GM18909 (cell line): ENCODE measurements at regions not wholly inside any gene's neighbourhood (a gene's known extent, or its start where the extent isn't known, plus 50 kb on each side); places are given as distances from the start of the nearest gene placed in this dataset.
A peak's percentile ranks its signal among the peaks of the same experiment; 100 is the strongest.

Experiments
- ATAC-seq: cut with Tn5 transposase; IDR thresholded peaks from one replicate; pipeline ENCODE4 v1.9.1; 2021; ENCODE audit warnings: mild to moderate bottlenecking; ENCODE audit not compliant: unreplicated experiment, poor library complexity

DNA sequence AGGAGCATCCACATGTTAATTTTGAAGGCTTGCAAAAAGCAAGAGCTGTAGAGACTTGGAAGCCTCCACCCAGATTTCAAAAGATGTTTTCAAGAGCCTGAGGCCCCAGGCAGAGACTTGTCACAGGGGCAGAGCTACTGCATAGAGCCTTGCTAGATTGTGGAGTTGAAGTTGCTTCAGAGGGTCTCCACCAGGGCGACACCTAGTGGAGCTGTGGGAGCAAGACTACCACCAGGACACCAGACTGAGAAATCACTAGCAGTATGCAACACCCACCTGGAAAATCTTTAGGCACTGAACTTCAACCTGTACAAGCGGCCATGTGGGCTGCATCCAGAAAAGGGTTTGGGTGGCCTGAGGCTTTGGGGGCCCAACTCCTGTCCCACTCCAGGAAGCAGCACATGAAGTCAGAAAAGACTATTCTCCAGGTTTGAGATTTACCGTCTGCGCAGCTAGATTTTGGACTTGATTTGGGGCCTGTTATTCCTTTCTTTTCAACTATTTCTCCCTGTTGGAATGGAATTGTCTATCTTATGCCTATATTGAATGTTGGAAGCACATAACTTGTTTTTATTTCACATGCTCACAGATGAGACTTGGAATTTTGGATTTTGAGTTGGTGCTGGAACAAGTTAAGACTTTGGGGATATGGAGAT, 508.6 kb downstream of the FLRT2 start:
- ATAC-seq, result peak; percentile 90

DNA sequence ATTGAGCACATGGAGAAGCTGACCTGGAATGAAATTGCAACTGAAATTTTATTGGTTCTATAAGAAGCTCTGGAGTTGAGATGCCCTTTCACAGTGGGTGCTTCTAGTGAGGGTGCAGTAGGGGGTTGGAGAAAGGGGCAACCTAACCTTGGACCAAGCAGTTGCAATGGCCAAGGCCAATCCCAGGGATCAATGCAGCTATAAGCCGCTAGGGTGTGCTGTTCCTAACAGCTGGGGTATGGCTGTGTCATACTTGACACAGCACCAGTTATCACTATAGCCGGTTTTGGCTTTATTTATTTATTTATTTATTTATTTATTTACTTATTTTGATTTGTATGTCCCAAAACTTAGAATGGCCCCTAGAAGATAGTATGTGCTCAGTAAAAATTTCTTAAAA, 505.9 kb downstream of the FLRT2 start:
- peak; percentile 82 for ATAC-seq

DNA sequence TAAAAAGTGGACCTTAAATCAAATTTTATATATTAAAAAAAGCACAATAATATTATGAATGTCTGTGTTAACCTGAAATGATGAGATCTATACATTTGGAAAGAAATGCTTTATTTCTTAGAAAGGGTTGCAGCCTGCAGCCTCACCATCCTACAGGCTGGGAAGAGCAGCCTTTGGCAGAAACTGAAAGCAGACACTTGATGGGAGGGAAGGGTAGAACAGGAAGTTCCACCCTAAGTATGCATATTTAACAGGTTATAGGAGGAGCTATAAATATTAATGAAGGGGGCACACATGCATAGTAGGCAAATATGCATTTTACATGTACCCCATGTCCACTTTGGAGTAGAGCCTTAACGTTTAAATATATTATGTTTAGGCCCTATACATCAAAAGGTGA, 498.0 kb downstream of the FLRT2 start:
- no peak for ATAC-seq

DNA sequence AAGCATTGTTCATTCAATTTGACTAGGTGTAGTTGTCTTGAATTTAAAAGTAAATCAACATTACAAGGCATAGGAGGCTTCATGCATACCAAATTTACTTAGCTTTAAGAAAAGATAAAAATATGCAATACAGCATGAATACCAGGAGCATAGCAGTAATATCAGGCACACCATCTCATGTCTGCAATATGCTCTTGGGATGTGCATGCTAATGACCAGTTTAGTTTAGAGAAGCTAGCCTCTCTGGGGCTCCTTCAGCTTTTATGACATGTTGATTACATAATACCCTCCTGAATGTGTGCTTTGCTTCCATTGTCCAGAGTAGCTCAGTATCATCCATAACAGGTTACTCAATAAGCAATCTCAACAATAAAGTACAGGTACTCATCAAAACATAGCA, 497.2 kb downstream of the FLRT2 start:
- ATAC-seq, result no peak

DNA sequence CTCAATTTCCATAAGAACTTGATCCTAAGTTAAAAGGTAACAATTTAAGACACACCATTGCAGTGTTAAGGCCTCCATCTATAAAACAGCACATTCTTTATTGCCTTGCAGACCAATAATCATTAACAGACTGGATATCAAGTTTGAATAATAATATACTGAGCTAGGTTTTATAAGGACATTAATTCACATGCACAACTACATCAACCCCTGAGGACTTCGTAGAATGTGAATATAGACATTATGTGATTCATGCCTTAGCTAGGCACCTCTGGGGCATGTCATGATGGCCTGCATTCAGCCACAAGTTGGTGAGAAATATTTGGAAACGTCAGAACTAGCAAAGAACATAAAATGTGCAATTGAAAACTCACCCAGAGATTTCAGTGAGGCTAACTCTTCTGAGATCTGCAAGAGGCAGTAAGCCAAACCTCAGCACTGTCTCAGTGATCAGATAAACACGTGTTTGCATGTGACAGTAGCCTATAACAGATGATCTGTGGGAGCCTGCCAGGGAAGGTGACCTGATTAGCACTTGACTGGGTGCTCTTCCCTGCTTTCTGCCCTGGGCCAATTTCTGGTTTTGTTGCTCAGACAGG, 492.2 kb downstream of the FLRT2 start:
- no peak for ATAC-seq

DNA sequence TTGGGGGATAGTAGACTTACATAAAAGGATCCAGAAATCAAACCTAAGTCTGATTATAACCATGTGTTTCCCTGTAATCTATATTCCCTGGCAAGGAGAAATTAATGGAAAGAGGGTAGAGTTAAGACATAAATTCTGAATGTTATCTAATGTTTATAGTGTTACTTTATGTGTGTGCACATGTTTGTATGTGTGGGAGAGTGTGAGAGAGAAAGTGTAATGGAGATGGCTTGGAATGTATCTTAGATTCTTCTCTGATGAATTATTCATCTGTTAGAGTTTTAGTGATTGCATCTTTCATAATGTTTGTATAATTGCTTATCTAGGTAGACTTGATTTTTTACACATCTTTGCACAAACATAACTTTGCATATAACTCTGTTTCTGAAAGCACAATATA, 490.9 kb downstream of the FLRT2 start:
- no peak for ATAC-seq

DNA sequence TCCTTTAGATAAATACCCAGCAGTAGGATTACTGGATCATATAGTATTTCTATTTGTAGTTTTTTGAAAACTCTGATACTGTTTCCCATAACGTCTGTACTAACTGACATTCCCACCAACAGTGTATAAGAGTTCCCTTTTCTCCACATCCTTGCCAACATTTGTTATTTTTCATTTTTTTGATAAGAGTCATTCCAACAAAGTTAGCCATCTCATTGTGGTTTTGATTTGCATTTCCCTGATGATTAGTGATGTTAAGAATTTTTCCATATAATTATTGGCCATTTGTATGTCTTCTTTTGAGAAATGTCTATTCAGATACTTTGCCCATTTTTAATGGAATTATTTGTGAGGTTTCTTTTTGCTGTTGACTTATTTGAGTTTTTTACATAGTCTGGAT, 486.0 kb downstream of the FLRT2 start:
- ATAC-seq, result no peak

DNA sequence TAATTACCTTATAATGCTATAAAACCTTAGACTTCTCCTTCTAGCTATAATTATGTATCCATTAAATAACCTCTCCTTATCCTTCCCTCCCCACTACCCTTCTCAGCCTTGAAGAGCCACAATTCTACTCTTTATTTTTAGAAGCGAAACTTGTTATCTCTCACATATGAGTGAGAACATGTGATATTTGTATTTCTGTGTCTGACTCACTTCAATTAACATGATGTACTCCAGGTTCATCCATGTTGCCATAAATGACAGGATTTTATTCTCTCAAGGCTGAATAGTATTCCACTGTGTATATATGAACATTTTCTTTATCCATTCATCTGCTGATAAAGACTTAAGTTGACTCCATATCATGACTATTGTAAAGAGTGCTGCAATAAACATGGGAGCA, 485.6 kb downstream of the FLRT2 start:
- ATAC-seq, result no peak

DNA sequence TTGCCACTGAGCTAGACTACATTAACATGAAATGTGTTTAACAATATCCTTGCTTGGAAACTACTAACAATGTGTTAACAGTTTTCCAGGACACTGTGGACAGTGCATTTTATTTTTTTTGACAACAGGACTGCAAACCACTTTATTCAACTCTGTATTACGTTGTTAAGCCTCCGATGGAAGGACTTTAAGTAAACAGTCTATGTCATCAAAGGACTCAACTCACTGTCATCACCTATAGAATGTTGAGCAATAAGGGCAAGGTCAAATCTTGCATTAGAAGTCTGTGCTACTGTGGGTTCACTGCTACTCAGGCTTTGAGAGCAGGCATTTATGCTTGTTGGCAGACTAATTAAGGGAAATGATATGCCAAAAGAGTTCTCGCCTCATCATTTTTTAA, 483.7 kb downstream of the FLRT2 start:
- ATAC-seq, result no peak

DNA sequence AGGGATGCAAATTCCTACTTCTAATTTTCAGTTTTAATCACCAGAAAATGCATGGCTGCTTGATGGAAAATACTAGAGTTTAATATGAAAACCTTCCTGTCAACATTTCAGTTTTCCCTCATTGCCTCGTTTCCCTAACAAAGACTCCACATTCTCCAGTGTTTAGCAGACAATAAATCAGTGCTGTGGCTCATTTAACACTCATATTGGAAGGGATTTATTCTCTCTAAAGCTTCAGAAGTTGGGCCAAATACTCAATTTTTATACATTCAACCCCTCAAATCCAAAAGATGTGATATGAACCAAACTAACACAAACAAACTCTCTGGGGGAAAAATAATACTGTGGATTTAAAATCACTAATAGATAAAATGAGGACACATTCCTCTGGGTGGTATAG, 482.5 kb downstream of the FLRT2 start:
- ATAC-seq, result no peak

DNA sequence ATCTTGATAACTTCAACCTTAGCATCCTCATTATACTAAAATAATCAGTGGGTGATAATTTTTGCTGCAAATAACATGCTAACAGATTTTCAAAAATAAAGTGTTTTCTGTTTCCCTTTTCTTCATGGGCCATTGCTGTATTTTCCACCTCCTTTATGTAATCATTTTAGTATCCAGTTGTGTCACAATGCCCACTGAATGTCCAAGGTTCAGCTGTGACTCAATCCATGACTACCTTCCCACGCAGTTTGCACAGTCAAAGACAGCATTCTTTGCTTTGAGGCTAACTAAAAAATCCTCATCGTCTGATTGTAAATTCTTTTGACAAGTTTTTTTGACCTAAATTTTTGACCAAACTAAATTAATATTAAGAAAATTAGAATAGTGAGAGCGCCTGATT, 474.1 kb downstream of the FLRT2 start:
- ATAC-seq, result no peak

DNA sequence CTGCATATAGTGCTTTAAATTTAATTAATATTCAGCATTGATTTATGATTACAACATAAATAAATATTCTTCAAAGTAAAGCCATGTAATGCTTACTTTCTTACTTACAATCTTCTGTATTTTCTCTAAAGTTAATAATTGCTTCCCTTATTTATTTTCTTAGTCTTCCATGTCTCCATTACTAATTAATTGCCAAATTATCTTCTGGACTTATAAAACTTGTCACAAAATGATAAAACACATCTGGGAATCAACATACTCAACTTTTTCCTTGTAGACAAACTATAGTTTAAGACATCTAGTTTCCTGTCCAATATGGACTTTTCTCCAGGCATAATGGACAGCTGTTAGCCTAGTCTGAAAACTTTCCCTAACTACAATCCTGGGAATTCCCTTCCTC, 466.6 kb downstream of the FLRT2 start:
- no peak for ATAC-seq

DNA sequence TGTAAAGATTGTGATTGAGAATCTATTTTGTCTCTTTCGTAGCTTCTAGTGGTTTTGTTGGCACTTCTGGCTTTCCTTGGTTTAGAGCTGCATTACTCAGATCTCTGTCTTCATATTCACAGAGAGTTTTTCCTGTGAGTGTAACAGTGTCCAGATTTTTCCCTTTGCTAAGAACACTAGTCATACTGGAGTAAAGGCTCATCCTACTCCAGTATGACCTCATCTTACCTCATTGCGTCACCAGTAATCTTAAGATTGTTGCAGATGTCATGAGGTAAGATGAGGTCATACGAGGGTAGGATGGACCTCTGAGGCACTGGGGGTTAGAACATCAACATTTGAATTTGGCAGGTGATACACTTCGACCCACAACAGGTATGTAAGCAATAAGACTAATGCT, 461.2 kb downstream of the FLRT2 start:
- ATAC-seq, result no peak

DNA sequence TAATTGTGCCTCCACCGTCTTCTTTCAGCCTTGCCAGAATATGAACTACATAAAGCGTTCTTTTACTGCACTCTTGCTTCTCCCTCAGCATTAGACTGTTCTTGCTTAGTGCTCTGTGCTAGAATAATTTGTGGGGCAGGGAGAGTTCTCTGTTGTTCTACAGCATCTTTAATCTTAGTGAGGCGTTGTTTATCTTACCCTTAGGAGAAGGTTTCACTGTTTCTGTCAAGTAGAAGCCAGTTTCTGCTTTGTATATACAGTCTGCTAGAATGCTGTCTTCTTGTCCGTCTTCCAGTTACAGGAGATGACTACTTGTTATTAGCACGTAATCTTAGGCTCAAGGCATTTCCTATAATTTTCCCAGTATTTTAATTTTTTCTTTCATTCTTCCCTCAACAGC, 458.0 kb downstream of the FLRT2 start:
- ATAC-seq, result no peak

DNA sequence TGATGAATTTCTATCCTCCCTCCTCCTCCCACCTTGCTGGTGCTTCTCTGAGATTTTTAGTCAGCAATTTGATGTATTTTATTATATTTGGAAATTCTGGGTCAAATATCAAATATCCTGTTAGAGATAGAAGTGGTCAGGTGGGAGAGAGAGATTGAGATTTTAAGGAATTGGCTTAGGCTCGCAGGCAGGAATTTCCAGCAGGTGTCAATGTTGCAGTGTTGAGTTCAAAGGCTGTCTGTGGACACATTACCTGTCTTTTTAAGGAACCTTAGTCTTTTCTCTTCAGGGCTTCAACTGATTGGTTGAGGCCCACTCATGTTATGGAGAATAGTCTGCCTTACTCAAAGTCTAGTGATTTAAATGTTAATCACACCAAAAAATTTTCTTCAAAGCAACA, 457.3 kb downstream of the FLRT2 start:
- ATAC-seq, result no peak

DNA sequence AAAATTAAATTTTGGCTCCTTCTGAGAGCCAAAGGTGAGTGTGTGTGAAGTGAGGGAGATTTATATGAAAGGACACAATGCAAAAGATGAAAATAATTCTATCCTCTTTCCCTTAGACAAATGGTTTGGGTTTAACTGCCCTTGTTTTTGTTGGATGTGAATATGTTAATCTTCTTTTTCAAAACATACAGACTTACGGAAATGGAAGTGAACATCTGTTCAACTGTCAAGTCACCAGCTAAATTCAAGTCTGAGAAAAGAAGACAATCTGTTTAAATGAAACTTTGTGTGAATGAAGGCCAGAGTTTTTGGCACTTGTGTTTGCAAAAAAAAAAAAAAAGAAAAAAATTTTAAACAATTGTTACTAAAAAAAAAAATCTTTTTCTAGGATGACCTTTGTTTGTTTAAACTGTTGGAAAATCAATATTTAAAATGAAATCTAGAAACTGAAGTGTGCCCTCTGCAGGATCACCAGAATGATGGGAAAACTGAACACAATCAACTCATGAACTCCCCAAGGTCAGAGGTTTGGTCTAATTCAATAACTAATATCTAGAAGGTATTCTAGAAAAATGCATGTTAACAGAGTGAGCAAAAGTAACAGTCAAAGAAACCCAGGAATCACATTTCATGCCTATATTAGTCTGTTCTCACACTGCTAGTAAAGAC, 448.8 kb downstream of the FLRT2 start:
- no peak for ATAC-seq

DNA sequence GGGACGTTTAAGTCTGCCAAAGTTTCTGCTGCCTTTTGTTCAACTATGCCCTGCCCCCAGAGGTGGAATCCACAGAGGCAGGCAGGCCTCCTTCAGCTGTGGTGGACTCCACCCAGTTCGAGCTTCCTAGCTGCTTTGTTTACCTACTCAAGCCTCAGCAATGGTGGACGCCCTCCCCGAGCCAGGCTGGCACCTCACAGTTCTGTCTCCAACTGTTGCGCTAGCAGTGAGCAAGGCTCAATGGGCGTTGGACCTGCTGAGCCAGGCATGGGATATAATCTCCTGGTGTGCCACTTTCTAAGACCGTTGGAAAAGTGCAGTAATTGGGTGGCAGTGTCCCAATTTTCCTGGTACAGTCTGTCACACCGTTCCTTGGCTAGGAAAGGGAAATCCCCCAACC, 444.7 kb downstream of the FLRT2 start:
- ATAC-seq, result no peak

DNA sequence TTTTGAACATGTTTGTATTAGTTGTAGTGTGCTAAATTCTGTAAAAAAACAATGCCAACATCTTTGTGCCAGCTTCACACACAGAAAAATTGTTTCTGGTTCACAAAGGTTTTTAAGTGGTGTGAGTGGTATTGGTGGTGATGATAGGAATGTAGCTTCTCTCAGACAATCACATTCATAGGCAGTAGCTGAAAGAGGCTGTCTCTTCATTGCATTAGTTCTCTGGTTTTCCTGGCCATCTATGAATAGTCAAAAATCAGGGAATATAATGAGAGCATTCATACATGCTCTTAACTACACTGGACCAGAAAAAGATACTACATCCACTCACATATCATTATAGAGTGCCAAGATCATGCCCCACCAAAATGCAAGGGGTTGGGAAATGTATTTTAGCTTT, 433.5 kb downstream of the FLRT2 start:
- no peak for ATAC-seq

DNA sequence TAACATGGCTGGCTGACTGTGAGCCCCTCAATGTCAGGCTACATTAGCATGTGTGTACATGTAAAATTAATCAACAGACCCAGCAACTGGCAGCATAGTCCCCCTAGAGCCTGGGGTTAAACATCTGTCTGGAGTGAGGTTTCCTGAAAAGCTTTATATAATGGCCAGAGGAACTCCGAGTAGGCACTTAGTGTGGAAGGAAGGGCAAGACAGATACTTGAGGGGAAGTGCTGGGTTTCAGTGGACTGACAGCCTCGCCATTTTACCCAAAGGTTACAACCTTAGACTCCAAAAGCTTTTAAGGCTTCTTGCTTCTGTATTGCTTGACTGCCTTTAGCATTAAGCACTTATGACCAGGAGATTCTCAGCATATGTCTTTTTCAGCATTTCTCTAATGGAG, 430.8 kb downstream of the FLRT2 start:
- ATAC-seq, result no peak

DNA sequence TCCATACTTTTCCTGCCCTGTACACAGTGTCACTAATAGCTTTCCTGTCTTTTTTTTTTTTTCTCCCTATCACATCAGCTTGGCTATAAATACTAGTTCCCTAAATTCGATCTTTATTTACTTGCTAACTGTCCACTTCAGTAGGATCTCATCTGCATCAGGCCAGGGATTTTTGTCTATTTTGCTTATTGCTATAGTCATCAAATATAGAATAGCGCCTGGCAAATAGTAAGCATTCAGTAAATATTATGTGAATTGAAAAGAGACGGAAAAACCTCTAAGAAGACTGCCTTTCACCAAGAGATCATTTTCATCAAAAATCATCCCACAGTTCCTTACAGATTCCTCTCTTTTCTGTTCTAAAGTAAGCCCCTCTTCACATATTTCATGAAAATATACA, 429.1 kb downstream of the FLRT2 start:
- no peak for ATAC-seq

DNA sequence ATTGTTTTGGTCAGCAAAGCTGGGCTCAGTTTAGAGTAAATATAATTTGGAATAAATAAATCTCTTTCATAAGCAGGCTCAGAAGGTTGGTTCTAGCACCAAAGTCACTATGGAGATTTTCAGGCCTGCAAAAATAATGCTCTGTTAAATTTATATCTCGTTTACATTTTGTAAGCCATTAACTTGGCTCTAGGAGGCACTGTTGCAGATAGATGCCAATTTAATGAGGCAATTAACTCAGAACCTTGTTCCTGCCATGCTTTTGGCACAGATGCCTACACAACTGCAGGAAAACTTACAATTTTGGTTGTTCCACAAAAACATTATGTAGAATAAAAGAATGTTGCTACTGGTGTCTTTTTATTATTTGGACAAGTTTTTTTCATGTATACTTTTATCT, 428.1 kb downstream of the FLRT2 start:
- ATAC-seq, result no peak

DNA sequence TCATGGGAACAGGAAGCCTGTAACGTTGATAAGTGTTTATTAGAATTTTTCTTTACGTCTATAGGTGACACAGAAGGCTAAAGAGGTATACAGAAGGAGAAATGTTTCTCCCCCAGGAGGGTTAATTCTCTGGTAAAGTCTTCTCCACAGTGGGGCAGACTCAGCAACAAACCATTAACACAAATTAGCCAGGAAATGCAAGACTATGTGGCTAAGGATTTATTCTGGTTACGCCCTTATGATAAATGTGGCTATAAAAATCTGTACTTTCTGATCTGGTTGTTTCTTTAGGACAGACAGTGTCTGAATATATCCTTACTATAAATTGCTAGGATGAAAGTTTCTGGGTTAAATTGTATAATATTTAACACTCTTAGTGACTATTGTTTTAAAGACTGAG, 423.3 kb downstream of the FLRT2 start:
- ATAC-seq, result no peak
